HEK293 (cell line): ENCODE measurements at regions not wholly inside any gene's neighbourhood (a gene's known extent, or its start where the extent isn't known, plus 50 kb on each side); places are given as distances from the start of the nearest gene placed in this dataset.

ENCODE experiments used
- RBAK ChIP-seq: fragments of 450-650 bp; formaldehyde crosslinking; IDR thresholded peaks from 2 replicates; pipeline ENCODE4 v1.5.1; 2016; ENCODE audit warnings: missing biosample characterization, missing genetic modification characterization
- ZNF121 ChIP-seq: fragments of 450-650 bp; formaldehyde crosslinking; IDR thresholded peaks from 2 replicates; pipeline ENCODE4 v1.5.1; 2016; ENCODE audit warnings: missing biosample characterization, missing genetic modification characterization
- ZNF138 ChIP-seq: fragments of 450-650 bp; formaldehyde crosslinking; IDR thresholded peaks from 2 replicates; pipeline ENCODE4 v1.5.1; 2016; ENCODE audit warnings: missing biosample characterization, missing genetic modification characterization, borderline replicate concordance
- ZNF623 ChIP-seq: fragments of 450-650 bp; formaldehyde crosslinking; IDR thresholded peaks from 2 replicates; pipeline ENCODE4 v1.5.1; 2016; ENCODE audit warnings: missing biosample characterization, missing genetic modification characterization
- ZNF791 ChIP-seq: fragments of 450-650 bp; formaldehyde crosslinking; IDR thresholded peaks from 2 replicates; pipeline ENCODE4 v1.5.1; 2016; ENCODE audit warnings: missing biosample characterization, missing genetic modification characterization
- TF ChIP-seq, protein P1 (sequence below): fragments of 450-650 bp; formaldehyde crosslinking; IDR thresholded peaks from 2 replicates; pipeline ENCODE4 v1.5.1; 2016; ENCODE audit warnings: missing biosample characterization, missing genetic modification characterization

DNA sequence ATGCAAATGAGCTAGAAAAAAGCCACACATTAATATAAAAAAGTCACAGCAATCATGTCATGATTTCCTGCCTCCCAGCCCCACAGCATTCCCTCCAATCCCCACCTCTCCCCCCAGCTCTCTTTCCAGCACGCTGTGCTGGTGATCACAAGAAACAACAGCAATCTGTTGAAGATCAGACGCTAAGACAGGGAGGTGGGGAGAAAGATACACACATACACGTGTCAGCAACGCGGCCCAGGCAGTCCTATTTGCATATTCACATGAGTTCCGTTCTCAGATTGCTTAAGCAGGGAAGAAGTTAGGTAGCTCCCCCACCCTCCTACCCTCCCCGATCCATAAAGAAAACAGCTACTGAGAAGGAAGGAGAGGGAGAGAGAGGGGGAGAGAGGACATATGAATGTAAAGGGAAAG lies 405.5 kb upstream of the PSMD7 start:
- TF ChIP-seq ZNF791 (no peak), ZNF121 (tag by site-specific recombination) (no peak), ZNF138 (tag by site-specific recombination) (no peak), ZNF623 (no peak), RBAK (tag by site-specific recombination) (no peak)
- TF ChIP-seq, protein P1, sequence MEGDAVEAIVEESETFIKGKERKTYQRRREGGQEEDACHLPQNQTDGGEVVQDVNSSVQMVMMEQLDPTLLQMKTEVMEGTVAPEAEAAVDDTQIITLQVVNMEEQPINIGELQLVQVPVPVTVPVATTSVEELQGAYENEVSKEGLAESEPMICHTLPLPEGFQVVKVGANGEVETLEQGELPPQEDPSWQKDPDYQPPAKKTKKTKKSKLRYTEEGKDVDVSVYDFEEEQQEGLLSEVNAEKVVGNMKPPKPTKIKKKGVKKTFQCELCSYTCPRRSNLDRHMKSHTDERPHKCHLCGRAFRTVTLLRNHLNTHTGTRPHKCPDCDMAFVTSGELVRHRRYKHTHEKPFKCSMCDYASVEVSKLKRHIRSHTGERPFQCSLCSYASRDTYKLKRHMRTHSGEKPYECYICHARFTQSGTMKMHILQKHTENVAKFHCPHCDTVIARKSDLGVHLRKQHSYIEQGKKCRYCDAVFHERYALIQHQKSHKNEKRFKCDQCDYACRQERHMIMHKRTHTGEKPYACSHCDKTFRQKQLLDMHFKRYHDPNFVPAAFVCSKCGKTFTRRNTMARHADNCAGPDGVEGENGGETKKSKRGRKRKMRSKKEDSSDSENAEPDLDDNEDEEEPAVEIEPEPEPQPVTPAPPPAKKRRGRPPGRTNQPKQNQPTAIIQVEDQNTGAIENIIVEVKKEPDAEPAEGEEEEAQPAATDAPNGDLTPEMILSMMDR (tag by site-specific recombination), result no peak
